Activated B cell treated with CpG ODN at 0.5 μM for 24 hours (primary cell): ENCODE measurements at regions not wholly inside any gene's neighbourhood (a gene's known extent, or its start where the extent isn't known, plus 50 kb on each side); places are given as distances from the start of the nearest gene placed in this dataset.

ENCODE experiments used
- ATAC-seq: fragments of 200-7000 bp; cut with Tn5 transposase; one replicate; pipeline ENCODE4 v1.10.0; 2021; ENCODE audit warnings: low read depth, mild to moderate bottlenecking, moderate library complexity
- CTCF ChIA-PET: fragments of 350-600 bp; sonication (Branson Sonifier 250); formaldehyde crosslinking; loops from one replicate; lab custom pipeline; 2021; ENCODE audit warnings: antibody characterized with exemption; lab: Charles Lee
- POLR2A ChIA-PET: fragments of 350-600 bp; sonication (Branson Sonifier 250); formaldehyde crosslinking; loops from one replicate; lab custom pipeline; 2021; ENCODE audit warnings: antibody characterized with exemption; lab: Charles Lee
- DNase-seq: peaks from one replicate; pipeline ENCODE4 v3.0.0; 2022
- H3K27ac Mint-ChIP-seq: one replicate; pipeline ENCODE4 v1.8.0; 2020; ENCODE audit warnings: mixed read lengths
- H3K27me3 Mint-ChIP-seq: one replicate; pipeline ENCODE4 v1.8.0; 2021; ENCODE audit warnings: mixed read lengths
- H3K36me3 Mint-ChIP-seq: one replicate; pipeline ENCODE4 v1.8.0; 2021; ENCODE audit warnings: low read depth, mixed read lengths
- H3K4me1 Mint-ChIP-seq: one replicate; pipeline ENCODE4 v1.8.0; 2021; ENCODE audit warnings: mixed read lengths
- H3K4me3 Mint-ChIP-seq: one replicate; pipeline ENCODE4 v1.8.0; 2020; ENCODE audit warnings: mild to moderate bottlenecking, mixed read lengths
- H3K9me3 Mint-ChIP-seq: one replicate; pipeline ENCODE4 v1.8.0; 2020; ENCODE audit warnings: mixed read lengths
- CTCF ChIP-seq: fragments of 200-600 bp; IDR thresholded peaks from one replicate; pipeline ENCODE4 v1.8.0; 2022; ENCODE audit warnings: antibody characterized with exemption, mild to moderate bottlenecking
- intact Hi-C: fragments of 100-400 bp; cut with micrococcal nuclease; formaldehyde crosslinking; loops from one replicate; pipeline ENCODE4 v1.15.1; 2024

GRCh38 chr6:56382416-56382940 is 135.1 kb upstream of the COL21A1 start:
- Mint-ChIP-seq H3K27me3 (no peaks in the 10 kb centered on the region), H3K27ac (no peak overlapping the region), H3K36me3 (no peaks in the 10 kb centered on the region), H3K9me3 (no peaks in the 10 kb centered on the region), H3K4me3 (no peak overlapping the region), H3K4me1 (no peaks in the 10 kb centered on the region)
- ATAC-seq: no peak
- ChIA-PET POLR2A (no interaction called here), CTCF (no interaction called here)
- TF ChIP-seq CTCF: no peak
- no peak for DNase-seq
- intact Hi-C loops: no loop called here

GRCh38 chr6:56381801-56382251 is 134.4 kb upstream of the COL21A1 start:
- no peaks in the 10 kb centered on the region for H3K36me3 Mint-ChIP-seq
- H3K27ac Mint-ChIP-seq: no peak overlapping the region
- no peaks in the 10 kb centered on the region for H3K9me3 Mint-ChIP-seq
- no peaks in the 10 kb centered on the region for H3K4me1 Mint-ChIP-seq
- intact Hi-C loops: no loop called here
- ChIA-PET POLR2A (no interaction called here), CTCF (no interaction called here)
- H3K27me3 Mint-ChIP-seq: no peaks in the 10 kb centered on the region
- DNase-seq: no peak
- H3K4me3 Mint-ChIP-seq: no peak overlapping the region
- ATAC-seq: no peak
- no peak for TF ChIP-seq CTCF

GRCh38 chr6:56380476-56380875 is 133.1 kb upstream of the COL21A1 start:
- no peaks in the 10 kb centered on the region for H3K9me3 Mint-ChIP-seq
- H3K27ac Mint-ChIP-seq: no peak overlapping the region
- H3K4me3 Mint-ChIP-seq: no peak overlapping the region
- DNase-seq (no peak), ATAC-seq (no peak)
- H3K36me3 Mint-ChIP-seq: no peaks in the 10 kb centered on the region
- POLR2A ChIA-PET: no interaction called here
- no peak for TF ChIP-seq CTCF
- H3K27me3 Mint-ChIP-seq: no peaks in the 10 kb centered on the region
- CTCF ChIA-PET: no interaction called here
- no peaks in the 10 kb centered on the region for H3K4me1 Mint-ChIP-seq
- intact Hi-C loops: no loop called here

- H3K9me3 Mint-ChIP-seq: no peaks in the 10 kb centered on the region
Measured at GRCh38 chr6:56378966-56379585, 131.7 kb upstream of the COL21A1 start.

GRCh38 chr6:56378507-56378906 is 131.1 kb upstream of the COL21A1 start:
- no peaks in the 10 kb centered on the region for H3K9me3 Mint-ChIP-seq
- CTCF ChIA-PET: no interaction called here
- TF ChIP-seq CTCF: no peak

More at GRCh38 chr6:56378966-56379585, 131.7 kb upstream of the COL21A1 start:
- DNase-seq (no peak), ATAC-seq (no peak)
- H3K4me1 Mint-ChIP-seq: no peaks in the 10 kb centered on the region
- intact Hi-C loops: no loop called here
- no peaks in the 10 kb centered on the region for H3K36me3 Mint-ChIP-seq
- ChIA-PET CTCF (no interaction called here), POLR2A (no interaction called here)
- no peak for TF ChIP-seq CTCF
- H3K27me3 Mint-ChIP-seq: peaks cover 3% of the 10 kb centered on the region
- H3K4me3 Mint-ChIP-seq: no peak overlapping the region
- H3K27ac Mint-ChIP-seq: no peak overlapping the region

More at GRCh38 chr6:56378507-56378906, 131.1 kb upstream of the COL21A1 start:
- Mint-ChIP-seq H3K4me1 (no peaks in the 10 kb centered on the region), H3K4me3 (no peak overlapping the region), H3K36me3 (no peaks in the 10 kb centered on the region), H3K27me3 (peaks cover 3% of the 10 kb centered on the region), H3K27ac (no peak overlapping the region)
- intact Hi-C loops: no loop called here
- no peak for ATAC-seq
- POLR2A ChIA-PET: no interaction called here
- DNase-seq: no peak
